Pancreas (tissue), 10 donors: ENCODE measurements at regions not wholly inside any gene's neighbourhood (a gene's known extent, or its start where the extent isn't known, plus 50 kb on each side); places are given as distances from the start of the nearest gene placed in this dataset.

Experiments used
- ATAC-seq, 4 donors: fragments of 200-7000 bp; cut with Tn5 transposase; one replicate each; pipeline versions ENCODE4 v1.8.0 to v1.9.1; 2020; ENCODE audit warnings: mild to moderate bottlenecking in 4 of 4, moderate library complexity in 4 of 4
- DNase-seq, 6 donors: peaks; one replicate each; pipeline ENCODE4 v3.0.0-alpha.2; 2020
- FAIRE-seq: peaks from 2 replicates; lab custom pipeline; 2012; peaks lifted over from hg19 to GRCh38; lab: Jason Lieb, UNC
- H3K27ac ChIP-seq, 4 donors: fragments of 200-600 bp; sonication (generic); 1 replicate in 3 of 4; 2 replicates in 1 of 4; pipeline versions ENCODE4 v1.5.0 to v1.8.0; 2020
- H3K27me3 ChIP-seq, 4 donors: fragments of 200-600 bp; one replicate each; pipeline ENCODE4 v1.8.0; 2021
- H3K36me3 ChIP-seq, 3 donors: fragments of 200-600 bp; sonication (generic) in 1 of 3; one replicate each; pipeline versions ENCODE4 v1.5.0 to v1.8.0; 2020 to 2021
- H3K4me1 ChIP-seq, 3 donors: fragments of 200-600 bp; one replicate each; pipeline ENCODE4 v1.8.0; 2021
- H3K4me3 ChIP-seq, 4 donors: fragments of 200-600 bp; sonication (generic) in 2 of 4; one replicate each; pipeline versions ENCODE4 v1.5.0 to v1.8.0; 2020 to 2021
- H3K9me3 ChIP-seq, 4 donors: fragments of 200-600 bp; one replicate each; pipeline ENCODE4 v1.8.0; 2021
- WGBS, 2 donors: extraction: QIAGEN DNeasy Blood & Tissue Kit; methylation state at CpG; one replicate each; pipeline ENCODE4 v1.1.7; 2013; 5-methylcytosine and 5-hydroxymethylcytosine counted together
- intact Hi-C, 3 donors: fragments of 100-400 bp; cut with DNase I; formaldehyde crosslinking; loops; one replicate each; pipeline versions ENCODE4 v1.11.1 to v1.14.2; 2022
- TF ChIP-seq, protein P1 (sequence below), 4 donors: fragments of 200-600 bp; sonication (generic) in 3 of 4; IDR thresholded peaks; one replicate each; pipeline versions ENCODE4 v1.5.0 to v1.8.0; 2021; ENCODE audit warnings: antibody characterized with exemption in 4 of 4
- donor health status: healthy with polysubstance abuse.
- donor health status: DM: no; HTN: no; CAD: no; lungs with moderate emphysema.
- donor health status: DM: no; HTN: no; CAD: no.
- donor health status: control.
- donor health status: control.
- donor health status: Bipolar disorder and iron deficiency.
- donor health status: DM: yes; HTN: yes; CAD: no.
- donor health status: DM: no; HTN: no; CAD: no.
- donor health status: DM: no; HTN: no; CAD: no.
- donor health status: DM: yes; HTN: yes; CAD: no.

DNA sequence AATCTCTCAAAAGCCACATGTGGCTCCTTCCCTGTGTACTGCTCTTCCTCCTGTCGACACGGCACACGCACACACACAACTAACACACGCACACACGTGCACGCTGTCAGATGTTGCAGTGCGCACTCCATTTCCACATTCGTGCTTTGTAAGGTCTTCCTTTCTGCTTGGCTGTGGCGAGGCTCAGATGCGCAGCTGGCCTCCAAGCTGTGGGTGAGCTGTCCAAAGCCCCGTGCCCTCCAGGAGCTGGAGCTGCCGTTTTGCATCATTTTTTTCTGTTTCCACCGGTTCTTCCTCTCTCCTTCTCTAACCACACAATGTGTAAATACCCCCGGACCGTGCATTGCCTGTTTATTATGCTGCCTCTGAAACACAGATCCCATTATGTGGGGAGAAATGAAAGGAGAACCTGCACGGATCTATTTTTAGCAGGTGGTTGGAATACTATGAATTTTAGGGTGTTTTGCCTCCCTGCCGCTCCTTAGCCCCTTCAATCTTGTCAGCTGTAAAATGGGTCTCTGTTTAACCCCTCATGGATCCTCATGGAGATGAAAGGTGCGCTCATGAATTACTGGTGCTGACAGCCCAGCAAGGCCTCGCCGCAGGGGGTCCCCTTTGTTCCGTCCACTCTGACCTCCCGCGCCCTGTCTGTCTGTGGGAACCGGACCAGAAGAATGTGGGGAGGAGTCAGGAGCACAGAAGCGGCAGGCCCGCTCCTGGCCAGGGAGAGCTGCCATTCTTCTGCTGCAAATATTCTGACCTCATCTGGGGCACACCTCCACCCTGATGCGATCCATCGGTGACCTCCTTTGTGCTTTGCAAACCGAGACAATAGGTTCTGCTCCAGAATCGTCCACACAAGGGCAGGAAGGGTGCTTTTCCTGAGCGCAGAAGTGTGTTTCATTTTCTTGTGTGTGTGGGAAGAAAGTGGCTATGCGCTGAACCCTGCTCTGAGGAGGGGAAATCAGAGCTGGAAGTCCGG, 137.7 kb downstream of the SOX1 start:
- intact Hi-C loops, result no loop called here
- no peaks in the 10 kb centered on the region for H3K36me3 ChIP-seq
- TF ChIP-seq, protein P1, sequence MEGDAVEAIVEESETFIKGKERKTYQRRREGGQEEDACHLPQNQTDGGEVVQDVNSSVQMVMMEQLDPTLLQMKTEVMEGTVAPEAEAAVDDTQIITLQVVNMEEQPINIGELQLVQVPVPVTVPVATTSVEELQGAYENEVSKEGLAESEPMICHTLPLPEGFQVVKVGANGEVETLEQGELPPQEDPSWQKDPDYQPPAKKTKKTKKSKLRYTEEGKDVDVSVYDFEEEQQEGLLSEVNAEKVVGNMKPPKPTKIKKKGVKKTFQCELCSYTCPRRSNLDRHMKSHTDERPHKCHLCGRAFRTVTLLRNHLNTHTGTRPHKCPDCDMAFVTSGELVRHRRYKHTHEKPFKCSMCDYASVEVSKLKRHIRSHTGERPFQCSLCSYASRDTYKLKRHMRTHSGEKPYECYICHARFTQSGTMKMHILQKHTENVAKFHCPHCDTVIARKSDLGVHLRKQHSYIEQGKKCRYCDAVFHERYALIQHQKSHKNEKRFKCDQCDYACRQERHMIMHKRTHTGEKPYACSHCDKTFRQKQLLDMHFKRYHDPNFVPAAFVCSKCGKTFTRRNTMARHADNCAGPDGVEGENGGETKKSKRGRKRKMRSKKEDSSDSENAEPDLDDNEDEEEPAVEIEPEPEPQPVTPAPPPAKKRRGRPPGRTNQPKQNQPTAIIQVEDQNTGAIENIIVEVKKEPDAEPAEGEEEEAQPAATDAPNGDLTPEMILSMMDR (IDR thresholded peaks at IDR 0.05), result no peak
- WGBS, 2 donors, result 15 to 19% methylated on average over 33 of the region's 33 CpGs
- H3K4me1 ChIP-seq, result no peaks in the 10 kb centered on the region
- peaks cover 0 to 19% (median 0%) of the 10 kb centered on the region in 4 donors for H3K27me3 ChIP-seq
- H3K9me3 ChIP-seq, result no peaks in the 10 kb centered on the region
- DNase-seq, result peak in 3 of 6 donors; percentile 32 to 60 (median 50)
- H3K4me3 ChIP-seq, result no peak overlapping the region
- no peak for FAIRE-seq
- no peak overlapping the region for H3K27ac ChIP-seq
- peak; percentile 37 to 86 (median 66) for ATAC-seq

DNA sequence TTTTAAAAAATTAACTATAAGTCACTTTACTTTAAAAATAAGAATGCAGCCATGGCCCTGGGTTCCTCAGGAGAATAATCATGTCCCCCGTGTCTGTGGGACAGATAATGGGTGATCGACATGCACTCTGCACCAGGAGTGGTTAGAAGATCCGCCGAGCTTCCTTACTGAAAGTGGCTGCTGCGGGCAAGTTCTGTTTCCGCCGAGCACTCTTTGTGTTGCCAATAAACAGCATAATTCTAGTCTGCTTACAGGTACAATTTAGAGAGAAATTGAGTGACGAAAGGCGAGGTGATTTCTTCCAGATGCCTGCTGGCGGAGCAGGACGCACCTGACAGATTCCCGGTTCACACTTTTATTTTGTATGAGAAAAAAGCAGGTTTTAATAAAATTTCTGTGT, 139.0 kb downstream of the SOX1 start:
- H3K9me3 ChIP-seq, result no peaks in the 10 kb centered on the region
- WGBS, 2 donors, result 29 to 41% methylated on average over 12 of the region's 12 CpGs
- no peak for FAIRE-seq
- no peaks in the 10 kb centered on the region for H3K36me3 ChIP-seq
- intact Hi-C loops, result no loop called here
- no peak overlapping the region for H3K4me3 ChIP-seq
- ATAC-seq, result no peak
- TF ChIP-seq, protein P1 (IDR thresholded peaks at IDR 0.05), result no peak
- H3K27ac ChIP-seq, result no peak overlapping the region
- H3K27me3 ChIP-seq, result peaks cover 0 to 16% (median 0%) of the 10 kb centered on the region in 4 donors
- no peaks in the 10 kb centered on the region for H3K4me1 ChIP-seq
- DNase-seq, result no peak

DNA sequence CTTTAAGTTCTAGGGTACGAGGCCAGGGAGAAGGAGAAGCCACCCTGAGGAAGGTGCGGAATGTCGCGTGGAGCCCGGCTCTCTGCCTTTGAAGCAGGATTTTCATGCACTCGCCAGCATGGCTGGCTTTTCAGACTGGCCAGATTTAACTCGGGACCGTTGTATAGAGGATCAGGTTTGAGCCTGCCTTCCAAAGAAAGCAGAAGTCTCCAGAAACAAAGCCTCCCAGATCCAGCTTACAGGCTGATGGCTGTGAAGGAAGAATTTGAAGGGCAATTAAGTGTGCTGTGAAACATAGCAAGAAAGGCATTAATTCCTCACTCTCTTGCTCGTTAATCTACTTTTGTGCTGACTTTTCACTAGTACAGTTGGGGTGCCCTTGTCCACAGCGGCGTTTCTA, 140.2 kb downstream of the SOX1 start:
- no peak for ATAC-seq
- TF ChIP-seq, protein P1 (IDR thresholded peaks at IDR 0.05), result no peak
- no peaks in the 10 kb centered on the region for H3K4me1 ChIP-seq
- H3K4me3 ChIP-seq, result no peak overlapping the region
- no peaks in the 10 kb centered on the region for H3K9me3 ChIP-seq
- DNase-seq, result no peak
- FAIRE-seq, result no peak
- no peaks in the 10 kb centered on the region for H3K36me3 ChIP-seq
- peaks cover 0 to 16% (median 0%) of the 10 kb centered on the region in 4 donors for H3K27me3 ChIP-seq
- no peak overlapping the region for H3K27ac ChIP-seq
- 53 to 57% methylated on average over 11 of the region's 11 CpGs for WGBS, 2 donors
- intact Hi-C loops, result no loop called here

DNA sequence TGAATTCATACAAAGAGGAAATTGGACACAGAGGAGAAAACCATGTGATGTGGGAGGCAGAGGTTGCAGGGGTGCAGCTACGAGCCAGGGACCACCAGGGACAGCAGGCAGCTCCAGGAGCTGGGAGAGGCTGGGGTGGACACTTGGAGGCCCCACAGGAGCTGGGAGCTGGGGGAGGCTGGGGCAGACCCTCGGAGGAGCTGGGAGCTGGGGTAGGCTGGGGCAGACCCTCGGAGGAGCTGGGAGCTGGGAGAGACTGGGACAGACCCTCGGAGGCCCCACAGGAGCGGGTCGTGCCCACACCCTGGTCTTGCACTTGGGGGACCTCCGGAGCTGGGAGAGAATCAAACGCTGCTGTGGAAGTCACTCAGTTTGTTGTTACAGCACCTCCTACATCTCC, 141.7 kb downstream of the SOX1 start:
- FAIRE-seq (no peak), DNase-seq (no peak), ATAC-seq (no peak)
- intact Hi-C loops, result no loop called here
- 47 to 68% methylated on average over 8 of the region's 8 CpGs for WGBS, 2 donors
- Histone ChIP-seq H3K4me1 (no peaks in the 10 kb centered on the region), H3K36me3 (no peaks in the 10 kb centered on the region), H3K27ac (no peak overlapping the region), H3K9me3 (no peaks in the 10 kb centered on the region), H3K27me3 (peaks cover 0 to 9% (median 0%) of the 10 kb centered on the region in 4 donors), H3K4me3 (no peak overlapping the region)
- TF ChIP-seq, protein P1 (IDR thresholded peaks at IDR 0.05), result no peak

DNA sequence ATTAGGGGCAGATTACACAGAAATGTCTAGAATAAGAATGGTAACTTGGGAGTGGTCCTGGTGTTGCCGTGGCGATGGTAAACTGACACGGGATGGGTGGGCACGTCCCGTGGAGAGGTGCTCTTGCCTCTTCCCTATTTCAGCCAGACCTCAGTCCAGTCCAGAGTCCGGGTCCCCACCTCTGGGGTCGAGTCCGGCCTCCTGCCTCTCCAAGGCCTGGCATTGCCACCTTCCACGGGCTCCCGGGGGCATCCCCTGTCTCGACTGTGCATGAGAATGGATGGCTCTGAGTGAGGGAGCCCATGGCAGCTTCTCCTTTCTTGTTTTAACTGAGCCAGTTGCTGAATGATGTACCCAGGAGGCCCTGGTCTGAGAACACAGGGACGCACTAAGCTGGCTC, 142.3 kb downstream of the SOX1 start:
- WGBS, 2 donors, result 55 to 66% methylated on average over 12 of the region's 12 CpGs
- H3K27me3 ChIP-seq, result peaks cover 0 to 9% (median 0%) of the 10 kb centered on the region in 4 donors

More for the DNA sequence above, 142.3 kb downstream of the SOX1 start:
- H3K27ac ChIP-seq, result no peak overlapping the region
- TF ChIP-seq, protein P1 (IDR thresholded peaks at IDR 0.05), result no peak
- ATAC-seq (no peak), DNase-seq (no peak), FAIRE-seq (no peak)
- no peak overlapping the region for H3K4me3 ChIP-seq
- no peaks in the 10 kb centered on the region for H3K36me3 ChIP-seq
- H3K9me3 ChIP-seq, result no peaks in the 10 kb centered on the region
- H3K4me1 ChIP-seq, result no peaks in the 10 kb centered on the region
- intact Hi-C loops, result no loop called here
